ENCODE measurements at regions not wholly inside any gene's neighbourhood (a gene's known extent, or its start where the extent isn't known, plus 50 kb on each side); places are given as distances from the start of the nearest gene placed in this dataset.

GRCh38 chr14:58969951-58970751, 218.3 kb upstream of the DAAM1 start:
- no peak for TF ChIP-seq POLR2A (IDR thresholded peaks at IDR 0.05)
- TF ChIP-seq CTCF (IDR thresholded peaks at IDR 0.05) = no peak
- no peak for TF ChIP-seq EP300 (IDR thresholded peaks at IDR 0.05)
